ENCODE measurements at regions not wholly inside any gene's neighbourhood (a gene's known extent, or its start where the extent isn't known, plus 50 kb on each side); places are given as distances from the start of the nearest gene placed in this dataset.

DNA sequence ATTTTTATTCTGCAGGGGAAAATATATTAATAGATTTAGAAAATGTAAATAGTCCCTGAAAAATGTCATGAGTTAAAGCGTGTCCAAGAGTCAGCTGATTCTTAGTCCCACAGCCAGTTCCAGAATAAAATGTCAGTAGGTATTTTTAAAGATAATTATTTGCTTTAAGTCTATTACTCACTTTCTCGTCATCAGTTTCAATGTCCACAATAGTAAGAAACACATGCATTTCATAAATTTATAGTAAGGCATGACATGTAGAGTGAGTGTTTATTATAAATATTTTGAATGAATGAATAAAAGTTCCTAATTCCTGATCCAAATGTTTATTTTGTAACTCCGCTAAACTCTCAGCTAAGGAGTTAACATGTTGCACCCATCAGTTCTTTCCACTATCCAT is 1044.0 kb upstream of the PIK3C3 start:
- Histone ChIP-seq H3K27me3 (no peaks in the 10 kb centered on the region), H3K9me3 (no peaks in the 10 kb centered on the region), H3K4me3 (no peak overlapping the region), H3K4me1 (peaks cover 0 to 3% (median 0%) of the 10 kb centered on the region in 4 donors), H3K36me3 (no peaks in the 10 kb centered on the region), H3K27ac (no peak overlapping the region)
- intact Hi-C loops (cut with DNase I), result no loop called here
- TF ChIP-seq EP300 (IDR thresholded peaks at IDR 0.05) (no peak), POLR2AphosphoS5 (IDR thresholded peaks at IDR 0.05) (no peak), POLR2A (IDR thresholded peaks at IDR 0.05) (no peak)
- TF ChIP-seq, protein P1, sequence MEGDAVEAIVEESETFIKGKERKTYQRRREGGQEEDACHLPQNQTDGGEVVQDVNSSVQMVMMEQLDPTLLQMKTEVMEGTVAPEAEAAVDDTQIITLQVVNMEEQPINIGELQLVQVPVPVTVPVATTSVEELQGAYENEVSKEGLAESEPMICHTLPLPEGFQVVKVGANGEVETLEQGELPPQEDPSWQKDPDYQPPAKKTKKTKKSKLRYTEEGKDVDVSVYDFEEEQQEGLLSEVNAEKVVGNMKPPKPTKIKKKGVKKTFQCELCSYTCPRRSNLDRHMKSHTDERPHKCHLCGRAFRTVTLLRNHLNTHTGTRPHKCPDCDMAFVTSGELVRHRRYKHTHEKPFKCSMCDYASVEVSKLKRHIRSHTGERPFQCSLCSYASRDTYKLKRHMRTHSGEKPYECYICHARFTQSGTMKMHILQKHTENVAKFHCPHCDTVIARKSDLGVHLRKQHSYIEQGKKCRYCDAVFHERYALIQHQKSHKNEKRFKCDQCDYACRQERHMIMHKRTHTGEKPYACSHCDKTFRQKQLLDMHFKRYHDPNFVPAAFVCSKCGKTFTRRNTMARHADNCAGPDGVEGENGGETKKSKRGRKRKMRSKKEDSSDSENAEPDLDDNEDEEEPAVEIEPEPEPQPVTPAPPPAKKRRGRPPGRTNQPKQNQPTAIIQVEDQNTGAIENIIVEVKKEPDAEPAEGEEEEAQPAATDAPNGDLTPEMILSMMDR (IDR thresholded peaks at IDR 0.05), result no peak
- DNase-seq, result no peak
- WGBS, 2 donors, result 76 to 77% methylated on average over 3 of the region's 3 CpGs

DNA sequence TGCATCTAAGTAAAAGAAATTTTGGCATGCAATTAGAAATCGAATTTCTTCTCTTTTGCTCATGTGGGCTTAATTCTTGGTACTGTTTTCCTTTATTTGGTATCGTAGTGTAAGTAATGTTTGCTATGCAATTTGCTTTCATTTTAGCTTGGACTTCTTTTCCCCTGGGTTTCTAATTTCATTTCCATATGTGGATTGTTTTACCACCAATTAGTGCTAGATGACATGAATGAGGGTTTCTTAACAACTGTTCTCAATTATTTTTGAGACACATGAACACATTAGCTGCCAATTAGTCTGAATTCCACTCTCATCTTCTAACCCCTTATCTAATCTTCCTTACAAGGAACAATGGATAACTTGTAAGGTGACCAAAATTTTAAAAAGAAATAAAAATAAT is 1047.2 kb upstream of the PIK3C3 start:
- H3K4me3 ChIP-seq, result no peak overlapping the region
- H3K27ac ChIP-seq, result no peak overlapping the region
- no peaks in the 10 kb centered on the region for H3K9me3 ChIP-seq
- TF ChIP-seq, protein P1 (IDR thresholded peaks at IDR 0.05), result no peak
- TF ChIP-seq POLR2A (IDR thresholded peaks at IDR 0.05) (no peak), EP300 (IDR thresholded peaks at IDR 0.05) (no peak), POLR2AphosphoS5 (IDR thresholded peaks at IDR 0.05) (no peak)
- 65 to 78% methylated on average over 2 of the region's 2 CpGs for WGBS, 2 donors
- H3K27me3 ChIP-seq, result no peaks in the 10 kb centered on the region
- H3K4me1 ChIP-seq, result peaks cover 0 to 3% (median 0%) of the 10 kb centered on the region in 4 donors
- intact Hi-C loops (cut with DNase I), result no loop called here
- no peak for DNase-seq
- H3K36me3 ChIP-seq, result no peaks in the 10 kb centered on the region

DNA sequence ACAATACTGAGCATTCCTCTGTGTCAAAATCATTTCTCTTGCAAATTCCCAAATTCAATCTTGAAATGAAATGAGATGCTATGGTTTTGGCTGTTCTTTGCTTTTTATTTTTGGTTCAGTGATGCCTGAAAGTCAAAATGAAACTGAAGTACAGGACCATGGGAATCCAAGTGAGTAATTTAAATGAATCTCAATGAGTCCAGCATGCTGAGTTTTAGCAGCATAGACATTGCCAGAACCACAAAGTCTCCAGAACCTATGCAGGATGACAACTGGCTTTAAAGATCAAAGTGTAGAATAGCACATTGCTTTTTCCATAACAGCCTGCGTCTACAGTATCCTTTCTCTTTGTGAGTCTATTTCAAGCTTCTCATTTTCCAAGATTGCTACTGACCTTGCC is 1050.7 kb upstream of the PIK3C3 start:
- Histone ChIP-seq H3K36me3 (no peaks in the 10 kb centered on the region), H3K27ac (no peak overlapping the region), H3K4me3 (no peak overlapping the region), H3K9me3 (no peaks in the 10 kb centered on the region), H3K4me1 (no peaks in the 10 kb centered on the region), H3K27me3 (no peaks in the 10 kb centered on the region)
- WGBS, 2 donors, result 38 to 44% methylated on average over 1 of the region's 1 CpG
- intact Hi-C loops (cut with DNase I), result no loop called here
- DNase-seq, result no peak
- no peak for TF ChIP-seq POLR2AphosphoS5 (IDR thresholded peaks at IDR 0.05)
- no peak for TF ChIP-seq POLR2A (IDR thresholded peaks at IDR 0.05)
- TF ChIP-seq EP300 (IDR thresholded peaks at IDR 0.05), result no peak
- TF ChIP-seq, protein P1 (IDR thresholded peaks at IDR 0.05), result no peak

DNA sequence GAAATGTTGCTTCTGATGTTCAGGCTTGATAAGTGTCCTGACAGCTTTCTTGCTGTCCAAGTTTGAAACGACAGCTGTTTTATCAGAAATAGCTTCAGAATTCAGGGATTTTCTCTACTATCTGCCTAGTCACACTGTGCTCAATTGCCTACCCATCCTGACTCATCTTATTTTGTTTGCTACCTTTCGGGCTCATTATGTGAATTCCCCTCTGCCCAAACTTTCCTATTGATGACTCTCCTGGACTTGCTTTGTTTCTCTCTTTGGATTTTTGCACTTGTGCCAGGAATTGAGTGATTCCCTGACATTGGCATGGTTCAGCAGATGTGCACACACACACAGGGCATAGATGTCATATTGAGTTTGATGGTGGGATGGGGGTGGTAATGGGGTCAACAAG is 1052.6 kb upstream of the PIK3C3 start:
- intact Hi-C loops (cut with DNase I), result no loop called here
- no peak for TF ChIP-seq EP300 (IDR thresholded peaks at IDR 0.05)
- TF ChIP-seq, protein P1 (IDR thresholded peaks at IDR 0.05), result no peak
- TF ChIP-seq POLR2AphosphoS5 (IDR thresholded peaks at IDR 0.05), result no peak
- no peak for TF ChIP-seq POLR2A (IDR thresholded peaks at IDR 0.05)
- H3K36me3 ChIP-seq, result no peaks in the 10 kb centered on the region

DNA sequence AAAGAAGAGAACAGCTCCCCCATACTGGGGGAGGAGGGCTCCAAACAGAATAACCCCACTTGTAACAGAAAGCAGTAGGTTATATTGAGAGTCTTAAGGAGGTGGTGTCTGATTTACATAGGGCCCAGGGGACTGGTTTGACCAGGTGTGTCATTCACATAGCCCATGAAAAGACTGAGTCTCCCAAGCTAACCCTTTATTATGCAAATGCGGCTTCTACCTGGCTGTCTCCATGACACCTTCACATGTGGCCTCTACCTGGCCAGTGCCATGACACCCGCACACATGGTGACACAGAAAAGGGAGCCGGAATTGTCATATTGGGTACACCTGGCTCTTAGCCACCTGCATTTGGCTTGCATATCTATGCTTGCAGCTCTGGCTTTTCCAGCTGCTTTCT is 1057.2 kb upstream of the PIK3C3 start:
- Histone ChIP-seq H3K4me1 (no peaks in the 10 kb centered on the region), H3K27ac (no peak overlapping the region), H3K9me3 (no peaks in the 10 kb centered on the region), H3K36me3 (no peaks in the 10 kb centered on the region), H3K4me3 (no peak overlapping the region), H3K27me3 (no peaks in the 10 kb centered on the region)
- TF ChIP-seq EP300 (IDR thresholded peaks at IDR 0.05) (no peak), POLR2A (IDR thresholded peaks at IDR 0.05) (no peak)
- TF ChIP-seq, protein P1 (IDR thresholded peaks at IDR 0.05), result no peak
- WGBS, 2 donors, result 83 to 89% methylated on average over 3 of the region's 3 CpGs
- intact Hi-C loops (cut with DNase I), result no loop called here
- DNase-seq, result no peak

More for the DNA sequence above, 1052.6 kb upstream of the PIK3C3 start:
- Histone ChIP-seq H3K4me3 (no peak overlapping the region), H3K27ac (no peak overlapping the region), H3K27me3 (no peaks in the 10 kb centered on the region), H3K4me1 (no peaks in the 10 kb centered on the region), H3K9me3 (no peaks in the 10 kb centered on the region)
- WGBS, 2 donors, result 70 to 82% methylated on average over 2 of the region's 2 CpGs
- no peak for DNase-seq

Measured in sigmoid colon (tissue), 6 donors.